Skeletal muscle satellite cell (primary cell): ENCODE measurements at regions not wholly inside any gene's neighbourhood (a gene's known extent, or its start where the extent isn't known, plus 50 kb on each side); places are given as distances from the start of the nearest gene placed in this dataset.
"Not testable (repeated sequence)": the region's sequence is repeated elsewhere in the genome, so short reads cannot be mapped to it uniquely, and the experiment has no call there.

Experiments
- H3K27me3 ChIP-seq: 2 replicates; pipeline ENCODE4 v1.7.0; 2013; ENCODE audit warnings: low read length; ENCODE audit not compliant: control insufficient read depth, insufficient read depth
- H3K36me3 ChIP-seq: 2 replicates; pipeline ENCODE4 v1.7.0; 2013; ENCODE audit warnings: mild to moderate bottlenecking, control low read depth, low read length; ENCODE audit not compliant: insufficient read depth
- H3K4me1 ChIP-seq: 2 replicates; pipeline ENCODE4 v1.7.0; 2013; ENCODE audit warnings: low read length; ENCODE audit not compliant: control insufficient read depth, insufficient read depth
- H3K4me2 ChIP-seq: 2 replicates; pipeline ENCODE4 v1.7.0; 2013; ENCODE audit warnings: mild to moderate bottlenecking, low read length
- H3K4me3 ChIP-seq: 2 replicates; pipeline ENCODE4 v1.7.0; 2013; ENCODE audit warnings: low read length
- H3K9ac ChIP-seq: 2 replicates; pipeline ENCODE4 v1.7.0; 2013; ENCODE audit warnings: mild to moderate bottlenecking, low read depth, low read length, moderate library complexity
- H3K9me3 ChIP-seq: replicated peaks from 2 replicates; pipeline ENCODE4 v1.7.0; 2013; ENCODE audit warnings: mild to moderate bottlenecking, control low read depth, low read length

DNA sequence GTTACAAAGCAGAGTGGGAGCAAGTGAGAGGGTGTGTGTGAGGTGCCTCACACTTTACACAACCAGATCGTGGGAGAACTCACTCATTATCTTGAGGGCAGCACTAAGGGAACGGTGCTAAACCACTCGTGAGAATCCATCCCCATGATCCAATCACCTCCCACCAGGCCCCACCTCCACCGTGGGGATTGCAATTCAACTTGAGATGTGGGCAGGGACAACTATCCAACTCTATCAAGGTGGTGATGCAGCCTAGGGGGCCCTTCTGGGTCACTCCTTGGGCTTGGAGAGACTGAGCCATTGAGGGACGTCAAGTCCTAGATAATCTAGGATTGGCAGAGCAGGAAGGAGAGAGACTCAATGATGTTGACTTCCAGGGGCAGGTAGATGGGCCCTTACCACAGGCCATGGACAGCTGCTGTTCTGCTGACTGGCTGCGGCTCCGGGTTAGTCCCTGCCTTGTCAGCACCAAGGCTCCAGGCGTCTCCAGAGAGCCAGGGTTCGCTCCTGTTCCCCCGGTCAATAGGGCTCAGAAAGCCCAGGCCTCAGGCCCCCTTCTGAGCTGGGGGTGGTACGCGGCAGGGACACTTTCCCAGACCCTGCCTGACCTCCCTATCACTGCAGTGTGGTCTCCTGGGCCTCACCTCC is 193.2 kb upstream of the HS6ST1 start:
- no peak overlapping the region for H3K9ac ChIP-seq
- H3K36me3 ChIP-seq = no peaks in the 10 kb centered on the region

GRCh38 chr2:128512379-128513115 is 193.9 kb upstream of the HS6ST1 start:
- Histone ChIP-seq H3K9ac (no peak overlapping the region), H3K4me1 (no peaks in the 10 kb centered on the region), H3K9me3 (no peaks in the 10 kb centered on the region), H3K36me3 (no peaks in the 10 kb centered on the region), H3K4me2 (no peak overlapping the region), H3K27me3 (no peaks in the 10 kb centered on the region), H3K4me3 (no peak overlapping the region)

More for the DNA sequence above, 193.2 kb upstream of the HS6ST1 start:
- Histone ChIP-seq H3K4me2 (no peak overlapping the region), H3K4me3 (no peak overlapping the region), H3K9me3 (no peaks in the 10 kb centered on the region), H3K4me1 (no peaks in the 10 kb centered on the region), H3K27me3 (no peaks in the 10 kb centered on the region)

DNA sequence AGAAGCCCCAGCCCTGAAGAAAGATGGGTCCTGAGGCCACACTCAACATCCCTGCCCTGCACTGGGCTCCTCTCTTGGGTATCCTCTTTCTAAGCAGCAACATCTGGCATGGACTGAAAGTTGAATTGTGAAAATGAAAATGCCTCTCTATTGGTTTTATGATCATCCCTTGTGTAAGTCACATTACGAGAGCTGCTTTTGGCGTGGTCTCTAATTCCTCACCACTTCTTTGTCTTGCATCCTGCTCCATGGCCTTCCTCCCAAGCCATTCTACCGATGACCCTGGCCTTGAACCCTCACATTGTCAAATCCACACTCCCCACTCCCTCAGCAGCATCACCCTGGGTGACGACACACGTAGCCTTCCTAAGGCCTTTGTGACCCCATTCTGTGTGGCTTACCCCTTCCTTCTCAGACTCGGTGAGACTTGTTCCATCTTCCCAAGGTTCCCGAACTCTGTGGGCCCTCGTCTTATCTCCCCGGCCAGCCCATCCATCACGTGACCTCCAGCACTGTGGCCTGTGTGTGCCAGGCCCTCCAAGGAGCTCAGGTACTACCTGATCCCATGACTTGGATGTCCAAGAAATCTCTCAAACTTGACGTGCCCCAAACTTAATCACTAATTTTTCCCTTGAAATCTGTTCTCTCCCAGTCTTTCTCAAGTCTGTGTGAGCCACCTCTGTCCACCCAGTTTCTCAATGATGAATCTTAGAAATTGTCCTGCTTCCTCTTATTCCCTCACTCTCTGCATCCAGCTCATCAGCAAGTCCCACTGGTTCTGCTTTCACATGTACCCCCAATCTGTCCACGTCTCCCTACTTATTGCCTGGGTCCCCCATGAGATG is 194.7 kb upstream of the HS6ST1 start:
- Histone ChIP-seq H3K4me2 (no peak overlapping the region), H3K9me3 (no peaks in the 10 kb centered on the region), H3K4me1 (no peaks in the 10 kb centered on the region), H3K9ac (no peak overlapping the region), H3K27me3 (no peaks in the 10 kb centered on the region), H3K36me3 (no peaks in the 10 kb centered on the region), H3K4me3 (no peak overlapping the region)

DNA sequence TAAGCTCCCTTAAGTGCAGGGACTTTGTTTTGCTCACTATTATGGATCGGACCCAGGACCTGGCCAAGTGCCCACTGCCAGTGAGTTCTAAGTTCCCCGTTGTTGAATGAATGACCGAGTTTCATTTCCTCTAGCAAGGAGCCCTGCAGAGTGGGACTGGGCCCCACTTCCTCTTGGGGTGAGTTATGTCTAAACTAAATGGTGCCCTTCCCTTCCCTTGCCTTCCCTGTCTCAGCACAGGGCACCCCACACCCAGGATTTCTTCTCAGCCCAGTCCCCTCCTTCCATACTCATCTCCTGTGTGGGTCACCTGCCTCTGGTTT is 195.3 kb upstream of the HS6ST1 start:
- no peaks in the 10 kb centered on the region for H3K36me3 ChIP-seq

DNA sequence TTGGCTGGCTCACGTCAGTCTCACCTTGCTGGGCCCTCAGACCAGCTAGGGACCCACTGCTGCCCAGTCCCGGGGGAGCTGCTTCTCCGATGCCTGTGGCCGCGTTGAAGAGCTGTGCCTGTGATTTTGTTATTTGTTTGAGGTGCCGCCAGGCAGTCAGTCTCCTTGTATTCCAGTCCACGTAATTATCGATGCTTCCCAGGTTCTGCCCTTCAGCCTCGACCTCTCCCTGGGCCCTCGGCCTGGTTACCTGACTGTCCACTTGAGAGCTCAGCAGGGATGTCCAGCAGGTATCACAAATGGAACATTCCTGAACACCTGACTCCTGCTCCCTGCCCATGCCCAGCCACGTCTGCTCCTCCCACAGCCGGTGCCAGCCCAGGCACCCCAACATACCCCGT is 195.9 kb upstream of the HS6ST1 start:
- Histone ChIP-seq H3K4me2 (no peak overlapping the region), H3K4me1 (no peaks in the 10 kb centered on the region), H3K27me3 (no peaks in the 10 kb centered on the region), H3K9ac (no peak overlapping the region), H3K36me3 (no peaks in the 10 kb centered on the region), H3K9me3 (no peaks in the 10 kb centered on the region), H3K4me3 (no peak overlapping the region)

More for the DNA sequence above, 195.3 kb upstream of the HS6ST1 start:
- Histone ChIP-seq H3K9ac (no peak overlapping the region), H3K4me3 (no peak overlapping the region), H3K9me3 (no peaks in the 10 kb centered on the region), H3K27me3 (no peaks in the 10 kb centered on the region), H3K4me2 (no peak overlapping the region), H3K4me1 (no peaks in the 10 kb centered on the region)

DNA sequence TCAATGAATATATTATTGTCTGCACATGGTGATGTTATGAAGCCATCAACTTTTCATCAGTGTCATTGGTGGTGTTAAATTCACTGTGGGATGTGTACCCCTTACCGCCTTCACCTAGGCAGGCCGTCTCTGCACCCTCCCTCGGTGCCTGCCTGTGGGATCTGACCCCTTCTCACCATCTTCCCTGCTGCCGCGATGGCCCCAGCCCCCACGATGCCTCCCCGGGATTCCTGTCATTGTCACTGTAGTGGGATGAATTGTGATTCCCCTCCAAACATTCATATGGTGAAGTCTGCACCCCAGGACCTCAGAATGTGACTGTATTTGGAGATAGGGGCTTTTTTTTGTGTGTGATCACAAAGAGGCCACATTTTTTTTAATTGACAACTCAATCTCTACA is 198.3 kb upstream of the HS6ST1 start:
- H3K4me2 ChIP-seq = no peak overlapping the region
- no peak overlapping the region for H3K4me3 ChIP-seq
- no peaks in the 10 kb centered on the region for H3K9me3 ChIP-seq
- no peak overlapping the region for H3K9ac ChIP-seq
- no peaks in the 10 kb centered on the region for H3K27me3 ChIP-seq
- H3K4me1 ChIP-seq = no peaks in the 10 kb centered on the region
- no peaks in the 10 kb centered on the region for H3K36me3 ChIP-seq

DNA sequence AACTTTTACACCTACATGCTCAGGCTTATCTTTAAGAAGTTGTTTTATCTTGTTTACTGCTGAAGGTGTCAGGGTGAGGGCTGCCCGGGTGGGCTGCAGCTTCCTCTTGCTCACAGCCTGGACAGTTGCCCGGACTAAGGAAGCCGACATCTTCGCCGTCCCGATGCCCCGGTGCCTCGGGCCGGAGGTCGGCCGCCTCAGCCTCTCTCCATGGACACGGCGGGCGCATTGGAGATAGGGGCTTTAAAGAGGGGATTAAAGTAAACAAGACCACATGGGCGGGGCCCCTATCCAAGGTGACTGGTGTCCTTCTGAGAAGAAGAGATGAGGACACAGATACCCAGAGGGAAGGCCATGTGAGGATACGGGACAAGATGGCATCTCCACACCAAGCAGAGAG is 200.4 kb upstream of the HS6ST1 start:
- H3K36me3 ChIP-seq, H3K4me1 ChIP-seq, H3K27me3 ChIP-seq, H3K9me3 ChIP-seq, H3K4me2 ChIP-seq, H3K4me3 ChIP-seq, H3K9ac ChIP-seq: not testable (repeated sequence)

DNA sequence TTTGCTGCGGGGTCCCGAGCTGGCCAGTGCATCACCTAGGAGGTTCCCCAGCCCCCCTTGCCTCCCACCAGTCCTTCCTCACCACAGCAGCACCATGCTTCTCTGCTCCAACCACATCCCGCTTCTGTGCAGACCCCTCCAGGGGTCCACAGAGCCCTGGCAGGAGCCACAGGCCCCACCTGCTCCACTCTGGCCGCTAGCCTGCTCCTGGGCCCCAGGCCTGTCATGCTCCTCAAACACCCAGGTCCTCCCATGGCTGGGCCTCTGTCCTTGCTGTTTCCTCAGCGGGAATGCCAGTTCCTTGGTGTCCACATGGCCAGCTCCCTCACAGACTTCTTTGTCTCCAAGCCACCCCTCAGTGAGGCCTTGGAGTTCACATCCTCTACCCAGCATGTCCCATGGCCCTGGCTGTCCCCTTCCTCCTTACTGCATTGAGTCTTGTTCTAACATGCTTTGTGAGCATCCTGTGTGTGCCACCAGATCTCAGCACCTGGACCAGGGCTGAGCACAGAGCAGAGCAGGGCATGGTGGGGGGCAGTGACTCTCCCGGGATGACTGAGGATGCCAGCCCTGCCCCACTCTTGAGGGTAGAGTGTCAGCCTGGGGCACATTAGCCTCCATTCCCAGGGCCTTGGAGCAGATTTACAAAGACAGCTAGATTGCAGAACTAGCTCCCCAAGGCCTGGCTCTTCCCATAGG is 201.0 kb upstream of the HS6ST1 start:
- Histone ChIP-seq H3K27me3 (no peaks in the 10 kb centered on the region), H3K9me3 (no peaks in the 10 kb centered on the region), H3K36me3 (no peaks in the 10 kb centered on the region), H3K4me2 (no peak overlapping the region), H3K4me3 (no peak overlapping the region), H3K4me1 (no peaks in the 10 kb centered on the region), H3K9ac (no peak overlapping the region)

- H3K4me3 ChIP-seq = no peak overlapping the region
- no peaks in the 10 kb centered on the region for H3K4me1 ChIP-seq
- H3K27me3 ChIP-seq = no peaks in the 10 kb centered on the region
- no peaks in the 10 kb centered on the region for H3K36me3 ChIP-seq
- H3K9me3 ChIP-seq = no peaks in the 10 kb centered on the region
- no peak overlapping the region for H3K4me2 ChIP-seq
- H3K9ac ChIP-seq = no peak overlapping the region
These were observed 201.7 kb upstream of the HS6ST1 start for GRCh38 chr2:128520340-128520739.

- H3K36me3 ChIP-seq = no peaks in the 10 kb centered on the region
- H3K9ac ChIP-seq = no peak overlapping the region
- no peaks in the 10 kb centered on the region for H3K9me3 ChIP-seq
- H3K27me3 ChIP-seq = no peaks in the 10 kb centered on the region
- no peak overlapping the region for H3K4me2 ChIP-seq
- H3K4me1 ChIP-seq = no peaks in the 10 kb centered on the region
- H3K4me3 ChIP-seq = no peak overlapping the region
These were observed 202.1 kb upstream of the HS6ST1 start for GRCh38 chr2:128520791-128521190.

- no peak overlapping the region for H3K4me2 ChIP-seq
- H3K4me3 ChIP-seq = no peak overlapping the region
- H3K4me1 ChIP-seq = no peaks in the 10 kb centered on the region
- no peaks in the 10 kb centered on the region for H3K36me3 ChIP-seq
- H3K9me3 ChIP-seq = no peaks in the 10 kb centered on the region
- no peaks in the 10 kb centered on the region for H3K27me3 ChIP-seq
- no peak overlapping the region for H3K9ac ChIP-seq
These were observed 202.8 kb upstream of the HS6ST1 start for GRCh38 chr2:128521482-128521881.
